ENCODE measurements at regions not wholly inside any gene's neighbourhood (a gene's known extent, or its start where the extent isn't known, plus 50 kb on each side); places are given as distances from the start of the nearest gene placed in this dataset.

- intact Hi-C loops (cut with micrococcal nuclease) = loop anchor here (1.0 to 5.0 kb wide), 5 partner anchors 120 to 394 kb away; partner anchors contain the start of genes SPATA4, SPCS3 and WDR17
Observed at GRCh38 chr4:175947117-175947722, 118.4 kb upstream of the WDR17 start.

- intact Hi-C loops (cut with micrococcal nuclease) = no loop called here
Observed at GRCh38 chr4:175951794-175952193, 113.8 kb upstream of the WDR17 start.

- intact Hi-C loops (cut with micrococcal nuclease) = no loop called here
Observed at GRCh38 chr4:175953116-175953515, 112.5 kb upstream of the WDR17 start.

- intact Hi-C loops (cut with micrococcal nuclease) = no loop called here
Observed at GRCh38 chr4:175953960-175954521, 111.6 kb upstream of the WDR17 start.

- intact Hi-C loops (cut with micrococcal nuclease) = no loop called here
Observed at GRCh38 chr4:175954685-175955084, 111.0 kb upstream of the WDR17 start.

- intact Hi-C loops (cut with micrococcal nuclease) = no loop called here
Observed at GRCh38 chr4:175961604-175962003, 104.0 kb upstream of the WDR17 start.

- intact Hi-C loops (cut with micrococcal nuclease) = no loop called here
Observed at GRCh38 chr4:175970072-175970471, 95.6 kb upstream of the WDR17 start.

- intact Hi-C loops (cut with micrococcal nuclease) = no loop called here
Observed at GRCh38 chr4:175970724-175971123, 94.9 kb upstream of the WDR17 start.

- intact Hi-C loops (cut with micrococcal nuclease) = no loop called here
Observed at GRCh38 chr4:175971388-175972179, 94.1 kb upstream of the WDR17 start.

GRCh38 chr4:175973027-175973923, 92.4 kb upstream of the WDR17 start:
- intact Hi-C loops (cut with micrococcal nuclease) = no loop called here

GRCh38 chr4:175983636-175984035, 82.0 kb upstream of the WDR17 start:
- intact Hi-C loops (cut with micrococcal nuclease) = no loop called here

- intact Hi-C loops (cut with micrococcal nuclease) = no loop called here
Observed at GRCh38 chr4:175986668-175987067, 79.0 kb upstream of the WDR17 start.

GRCh38 chr4:175988511-175988910, 77.1 kb upstream of the WDR17 start:
- intact Hi-C loops (cut with micrococcal nuclease) = no loop called here

GRCh38 chr4:175996206-175996605, 69.4 kb upstream of the WDR17 start:
- intact Hi-C loops (cut with micrococcal nuclease) = no loop called here

GRCh38 chr4:175997291-175997690, 68.3 kb upstream of the WDR17 start:
- intact Hi-C loops (cut with micrococcal nuclease) = no loop called here

- intact Hi-C loops (cut with micrococcal nuclease) = no loop called here
Observed at GRCh38 chr4:175998782-175999181, 66.9 kb upstream of the WDR17 start.

- intact Hi-C loops (cut with micrococcal nuclease) = no loop called here
Observed at GRCh38 chr4:175999944-176000343, 65.7 kb upstream of the WDR17 start.

- intact Hi-C loops (cut with micrococcal nuclease) = no loop called here
Observed at GRCh38 chr4:176001151-176002006, 64.3 kb upstream of the WDR17 start.

- intact Hi-C loops (cut with micrococcal nuclease) = no loop called here
Observed at GRCh38 chr4:176002007-176002613, 63.5 kb upstream of the WDR17 start.

GRCh38 chr4:176005766-176006165, 59.9 kb upstream of the WDR17 start:
- intact Hi-C loops (cut with micrococcal nuclease) = no loop called here
